Mesenchymal stem cell (in vitro differentiated cells and primary cell): ENCODE measurements at regions not wholly inside any gene's neighbourhood (a gene's known extent, or its start where the extent isn't known, plus 50 kb on each side); places are given as distances from the start of the nearest gene placed in this dataset.

Source experiments
- DNase-seq: peaks from one replicate; pipeline ENCODE4 v3.0.0-alpha.2; 2013
- H2AFZ ChIP-seq: one replicate; pipeline ENCODE4 v1.6.1; 2013; ENCODE audit warnings: low read depth, mild to moderate bottlenecking, control low read depth, inconsistent platforms, low read length, moderate library complexity
- H2AK5ac ChIP-seq: 2 replicates; pipeline ENCODE4 v1.6.1; 2013; ENCODE audit warnings: low read length, moderate library complexity, mild to moderate bottlenecking, inconsistent platforms; ENCODE audit not compliant: severe bottlenecking
- H2BK120ac ChIP-seq: one replicate; pipeline ENCODE4 v1.6.1; 2013; ENCODE audit warnings: low read depth, mild to moderate bottlenecking, inconsistent platforms, low read length, moderate library complexity
- H2BK12ac ChIP-seq, 2 experiments: one replicate each; pipeline ENCODE4 v1.6.1; 2013; ENCODE audit warnings: inconsistent platforms in 2 of 2, low read length in 2 of 2, mild to moderate bottlenecking in 2 of 2, moderate library complexity in 2 of 2, control low read depth in 1 of 2
- H2BK15ac ChIP-seq: one replicate; pipeline ENCODE4 v1.6.1; 2013; ENCODE audit warnings: mild to moderate bottlenecking, low read depth, inconsistent platforms; ENCODE audit not compliant: poor library complexity, severe bottlenecking
- H2BK5ac ChIP-seq: 2 replicates; pipeline ENCODE4 v1.6.1; 2013; ENCODE audit warnings: low read depth, mild to moderate bottlenecking, low read length, control low read depth, inconsistent platforms; ENCODE audit not compliant: poor library complexity, severe bottlenecking
- H3K14ac ChIP-seq, 2 experiments: one replicate each; pipeline ENCODE4 v1.6.1; 2013; ENCODE audit warnings: inconsistent platforms in 2 of 2, low read length in 2 of 2, control low read depth in 1 of 2, mild to moderate bottlenecking in 1 of 2, moderate library complexity in 1 of 2
- H3K18ac ChIP-seq, 2 experiments: one replicate each; pipeline ENCODE4 v1.6.1; 2013; ENCODE audit warnings: inconsistent platforms in 2 of 2, low read length in 2 of 2, control low read depth in 1 of 2, low read depth in 1 of 2, mild to moderate bottlenecking in 1 of 2
- H3K23ac ChIP-seq, 2 experiments: one replicate each; pipeline ENCODE4 v1.6.1; 2013; ENCODE audit warnings: inconsistent platforms in 2 of 2, low read length in 2 of 2, mild to moderate bottlenecking in 2 of 2, moderate library complexity in 2 of 2, control low read depth in 1 of 2
- H3K27ac ChIP-seq: 2 replicates; pipeline ENCODE4 v1.5.1; 2013; ENCODE audit warnings: mild to moderate bottlenecking, moderate library complexity, low read length, control low read depth, inconsistent platforms; ENCODE audit not compliant: poor library complexity, severe bottlenecking
- H3K27me3 ChIP-seq, 2 experiments: 2 replicates each; pipeline versions ENCODE4 v1.6.1 to v1.7.0; 2013; ENCODE audit warnings: low read length in 2 of 2, mild to moderate bottlenecking in 2 of 2, moderate library complexity in 2 of 2, control low read depth in 1 of 2, inconsistent platforms in 1 of 2; ENCODE audit not compliant: control insufficient read depth in 1 of 2, insufficient read depth in 1 of 2
- H3K36me3 ChIP-seq, 2 experiments: 2 replicates each; pipeline versions ENCODE4 v1.6.1 to v1.7.0; 2013; ENCODE audit warnings: low read length in 2 of 2, control low read depth in 1 of 2, inconsistent platforms in 1 of 2, low read depth in 1 of 2, mild to moderate bottlenecking in 1 of 2; ENCODE audit not compliant: insufficient read depth in 2 of 2, control insufficient read depth in 1 of 2
- H3K4ac ChIP-seq, 2 experiments: one replicate each; pipeline ENCODE4 v1.6.1; 2013; ENCODE audit warnings: inconsistent platforms in 2 of 2, low read length in 2 of 2, mild to moderate bottlenecking in 2 of 2, moderate library complexity in 2 of 2, control low read depth in 1 of 2, low read depth in 1 of 2
- H3K4me1 ChIP-seq: 2 replicates; pipeline ENCODE4 v1.6.1; 2013; ENCODE audit warnings: low read depth, low read length, control low read depth; ENCODE audit not compliant: control insufficient read depth, insufficient read depth
- H3K4me2 ChIP-seq: 2 replicates; pipeline ENCODE4 v1.6.1; 2013; ENCODE audit warnings: low read length, mild to moderate bottlenecking, inconsistent platforms; ENCODE audit not compliant: poor library complexity, severe bottlenecking
- H3K4me3 ChIP-seq, 2 experiments: 2 replicates each; pipeline versions ENCODE4 v1.5.1 to v1.7.0; 2013; ENCODE audit warnings: low read length in 2 of 2, mild to moderate bottlenecking in 2 of 2, control low read depth in 1 of 2, low read depth in 1 of 2; ENCODE audit not compliant: insufficient read depth in 1 of 2
- H3K79me1 ChIP-seq: replicated peaks from 2 replicates; pipeline ENCODE4 v1.6.1; 2013; ENCODE audit warnings: mild to moderate bottlenecking, control low read depth, low read length, inconsistent platforms; ENCODE audit not compliant: poor library complexity, severe bottlenecking
- H3K9ac ChIP-seq: 2 replicates; pipeline ENCODE4 v1.7.0; 2013; ENCODE audit warnings: mild to moderate bottlenecking, low read length, moderate library complexity
- H3K9me3 ChIP-seq: 2 replicates; pipeline ENCODE4 v1.7.0; 2013; ENCODE audit warnings: mild to moderate bottlenecking, low read length; ENCODE audit not compliant: control insufficient read depth
- H4K8ac ChIP-seq: one replicate; pipeline ENCODE4 v1.6.1; 2013; ENCODE audit warnings: inconsistent platforms, mild to moderate bottlenecking, low read length, moderate library complexity
- H4K91ac ChIP-seq: one replicate; pipeline ENCODE4 v1.6.1; 2013; ENCODE audit warnings: mild to moderate bottlenecking, low read length, inconsistent platforms
- WGBS: methylation state at CpG from one replicate; pipeline ENCODE4 v1.1.7; 2013; ENCODE audit warnings: mixed read lengths; 5-methylcytosine and 5-hydroxymethylcytosine counted together

DNA sequence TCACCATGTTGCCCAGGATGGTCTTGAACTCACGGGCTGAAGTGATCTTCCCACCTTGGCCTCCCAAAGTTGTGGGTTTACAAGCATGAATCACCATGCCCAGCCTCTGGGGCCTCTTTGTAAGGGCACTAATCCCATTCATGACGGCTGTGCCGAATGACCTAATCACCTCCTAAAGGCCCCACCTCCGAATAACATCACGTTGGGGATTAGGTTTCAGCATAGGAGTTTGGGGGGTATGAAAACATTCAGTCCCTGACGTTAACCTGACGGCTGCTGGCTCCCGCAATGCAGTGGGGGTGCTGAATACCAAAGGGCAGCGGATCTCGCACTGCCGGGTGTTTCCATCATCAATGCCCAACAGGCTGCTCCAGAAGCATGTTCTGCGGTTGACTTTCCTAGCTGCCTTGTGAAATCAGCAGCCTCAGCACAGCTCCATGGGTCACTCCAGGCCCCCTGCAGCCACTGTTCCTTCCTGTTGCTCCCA lies 120.8 kb upstream of the SEC14L1 start:
- Histone ChIP-seq H3K9ac (no peak overlapping the region), H3K79me1 (no peaks in the 10 kb centered on the region), H2BK12ac (no peak overlapping the region), H2BK120ac (no peak overlapping the region), H3K18ac (no peak overlapping the region), H2BK15ac (no peak overlapping the region), H4K91ac (no peak overlapping the region), H3K36me3 (no peaks in the 10 kb centered on the region), H2BK5ac (no peak overlapping the region), H3K4ac (no peak overlapping the region), H3K4me1 (no peaks in the 10 kb centered on the region), H2AK5ac (no peak overlapping the region), H3K9me3 (peaks cover 5% of the 10 kb centered on the region), H3K4me2 (no peak overlapping the region), H3K4me3 (no peak overlapping the region), H3K27me3 (peaks cover 25 to 42% of the 10 kb centered on the region in 2 experiments), H3K14ac (no peak overlapping the region), H2AFZ (no peak overlapping the region), H3K23ac (no peak overlapping the region), H3K27ac (no peak overlapping the region), H4K8ac (no peak overlapping the region)
- peak; percentile 2 for DNase-seq
- WGBS = 77% methylated on average over 12 of the region's 12 CpGs

- Histone ChIP-seq H2BK15ac (no peak overlapping the region), H3K4me3 (no peak overlapping the region), H2AK5ac (no peak overlapping the region), H2BK120ac (no peak overlapping the region), H3K9ac (no peak overlapping the region), H2BK12ac (no peak overlapping the region), H3K18ac (no peak overlapping the region), H3K79me1 (no peaks in the 10 kb centered on the region), H3K27me3 (peaks cover 35 to 43% of the 10 kb centered on the region in 2 experiments), H3K27ac (no peak overlapping the region), H3K4me2 (no peak overlapping the region), H3K4me1 (no peaks in the 10 kb centered on the region), H3K14ac (no peak overlapping the region), H2BK5ac (no peak overlapping the region), H3K23ac (no peak overlapping the region), H3K9me3 (peaks cover 5% of the 10 kb centered on the region), H3K4ac (no peak overlapping the region), H3K36me3 (no peaks in the 10 kb centered on the region), H4K91ac (no peak overlapping the region), H2AFZ (no peak overlapping the region), H4K8ac (no peak overlapping the region)
- no peak for DNase-seq
- 80% methylated on average over 1 of the region's 1 CpG for WGBS
Measured at GRCh38 chr17:77020973-77021372, 119.8 kb upstream of the SEC14L1 start.

DNA sequence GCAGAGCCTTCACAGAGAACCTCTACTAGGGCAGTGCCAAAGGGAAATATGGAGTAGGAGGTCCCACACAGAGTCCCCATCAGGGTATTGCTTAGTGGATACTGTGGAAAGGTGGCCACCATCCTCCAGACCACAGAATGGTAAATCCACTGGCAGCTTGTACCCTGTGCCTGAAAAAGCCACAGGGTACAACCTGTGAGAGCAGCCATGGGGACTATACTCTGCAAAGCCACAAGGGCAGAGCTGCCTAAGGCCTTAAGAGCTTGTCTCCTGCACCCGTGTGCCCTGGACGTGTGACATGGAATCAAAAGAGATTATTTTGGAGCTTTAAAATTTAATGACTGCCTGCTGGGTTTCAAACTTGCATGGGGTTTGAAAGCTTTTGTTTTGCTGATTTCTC lies 118.0 kb upstream of the SEC14L1 start:
- no peak overlapping the region for H3K18ac ChIP-seq
- no peaks in the 10 kb centered on the region for H3K79me1 ChIP-seq
- H3K4ac ChIP-seq = no peak overlapping the region
- H2BK5ac ChIP-seq = no peak overlapping the region
- H2AK5ac ChIP-seq = no peak overlapping the region
- H3K4me2 ChIP-seq = no peak overlapping the region
- no peak overlapping the region for H2BK12ac ChIP-seq
- DNase-seq = no peak
- no peak overlapping the region for H2BK15ac ChIP-seq
- no peak overlapping the region for H2BK120ac ChIP-seq
- no peak overlapping the region for H3K14ac ChIP-seq
- no peaks in the 10 kb centered on the region for H3K4me1 ChIP-seq
- no peak overlapping the region for H4K8ac ChIP-seq
- H3K9me3 ChIP-seq = peaks cover 11% of the 10 kb centered on the region
- no peak overlapping the region for H3K27ac ChIP-seq
- no peaks in the 10 kb centered on the region for H3K36me3 ChIP-seq
- peaks cover 41 to 45% of the 10 kb centered on the region in 2 experiments for H3K27me3 ChIP-seq
- no peak overlapping the region for H3K9ac ChIP-seq
- H3K4me3 ChIP-seq = no peak overlapping the region
- H3K23ac ChIP-seq = no peak overlapping the region
- WGBS = 75% methylated on average over 2 of the region's 2 CpGs
- no peak overlapping the region for H4K91ac ChIP-seq
- H2AFZ ChIP-seq = no peak overlapping the region

- H3K4me1 ChIP-seq = no peaks in the 10 kb centered on the region
- peaks cover 34 to 48% of the 10 kb centered on the region in 2 experiments for H3K27me3 ChIP-seq
- no peak overlapping the region for H3K18ac ChIP-seq
- no peak overlapping the region for H2AK5ac ChIP-seq
- no peak overlapping the region for H3K14ac ChIP-seq
- H3K4ac ChIP-seq = no peak overlapping the region
- H3K4me2 ChIP-seq = no peak overlapping the region
- no peak overlapping the region for H2BK12ac ChIP-seq
- no peak overlapping the region for H2BK15ac ChIP-seq
- WGBS = 75% methylated on average over 2 of the region's 2 CpGs
- H2BK120ac ChIP-seq = no peak overlapping the region
- H3K9ac ChIP-seq = no peak overlapping the region
- H4K91ac ChIP-seq = no peak overlapping the region
- no peak overlapping the region for H2BK5ac ChIP-seq
- no peak overlapping the region for H2AFZ ChIP-seq
- no peak overlapping the region for H3K4me3 ChIP-seq
- DNase-seq = no peak
- H3K9me3 ChIP-seq = peaks cover 13% of the 10 kb centered on the region
- no peaks in the 10 kb centered on the region for H3K36me3 ChIP-seq
- H3K27ac ChIP-seq = no peak overlapping the region
- H3K23ac ChIP-seq = no peak overlapping the region
- no peaks in the 10 kb centered on the region for H3K79me1 ChIP-seq
- no peak overlapping the region for H4K8ac ChIP-seq
Measured at GRCh38 chr17:77025781-77026180, 115.0 kb upstream of the SEC14L1 start.
